Peyer's patch (tissue), 4 donors: ENCODE measurements at regions not wholly inside any gene's neighbourhood (a gene's known extent, or its start where the extent isn't known, plus 50 kb on each side); places are given as distances from the start of the nearest gene placed in this dataset.

ENCODE experiments used
- POLR2A ChIP-seq, 2 donors: fragments of 450-650 bp; IDR thresholded peaks; one replicate each; pipeline ENCODE4 v1.5.1; 2017; ENCODE audit warnings: antibody characterized with exemption in 2 of 2, mild to moderate bottlenecking in 2 of 2, moderate library complexity in 2 of 2
- TF ChIP-seq, protein P1 (sequence below), 6 experiments: fragments of 450-650 bp in 4 of 6; fragments of 200-600 bp in 2 of 6; sonication (generic) in 1 of 6; IDR thresholded peaks; one replicate each; pipeline ENCODE4 v1.5.1; 2017 to 2019; ENCODE audit warnings: antibody characterized with exemption in 6 of 6, mild to moderate bottlenecking in 3 of 6, moderate library complexity in 1 of 6

DNA sequence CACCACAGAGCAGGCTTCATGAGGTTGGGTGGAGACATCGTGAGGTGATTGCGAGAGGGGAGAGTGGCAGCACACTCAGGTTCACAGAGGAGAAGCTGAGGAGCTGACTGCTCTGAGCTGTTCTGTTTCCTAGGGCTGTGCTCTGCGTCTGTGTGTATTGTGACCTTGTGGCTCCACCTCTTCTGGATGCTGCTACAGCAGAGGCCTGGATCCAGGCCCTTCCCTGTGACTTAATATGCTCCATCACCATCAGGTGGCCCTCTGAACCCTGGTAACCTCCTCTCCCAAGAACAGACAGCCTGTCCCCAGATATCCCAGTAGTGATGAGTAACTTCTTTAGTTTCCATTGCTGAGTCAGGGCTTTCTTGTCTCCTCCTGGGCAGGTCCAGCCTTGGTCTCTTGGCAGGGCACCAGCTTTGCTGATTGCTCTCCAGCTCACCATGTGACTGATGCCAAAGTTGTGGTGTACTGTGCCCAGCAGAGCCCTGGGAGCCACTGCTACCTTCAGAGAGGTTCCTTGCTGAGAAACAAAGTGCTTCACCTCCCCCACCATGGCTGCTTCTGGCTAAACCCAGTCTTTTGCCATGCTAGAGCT is 212.8 kb upstream of the CHD1 start:
- TF ChIP-seq, protein P1, sequence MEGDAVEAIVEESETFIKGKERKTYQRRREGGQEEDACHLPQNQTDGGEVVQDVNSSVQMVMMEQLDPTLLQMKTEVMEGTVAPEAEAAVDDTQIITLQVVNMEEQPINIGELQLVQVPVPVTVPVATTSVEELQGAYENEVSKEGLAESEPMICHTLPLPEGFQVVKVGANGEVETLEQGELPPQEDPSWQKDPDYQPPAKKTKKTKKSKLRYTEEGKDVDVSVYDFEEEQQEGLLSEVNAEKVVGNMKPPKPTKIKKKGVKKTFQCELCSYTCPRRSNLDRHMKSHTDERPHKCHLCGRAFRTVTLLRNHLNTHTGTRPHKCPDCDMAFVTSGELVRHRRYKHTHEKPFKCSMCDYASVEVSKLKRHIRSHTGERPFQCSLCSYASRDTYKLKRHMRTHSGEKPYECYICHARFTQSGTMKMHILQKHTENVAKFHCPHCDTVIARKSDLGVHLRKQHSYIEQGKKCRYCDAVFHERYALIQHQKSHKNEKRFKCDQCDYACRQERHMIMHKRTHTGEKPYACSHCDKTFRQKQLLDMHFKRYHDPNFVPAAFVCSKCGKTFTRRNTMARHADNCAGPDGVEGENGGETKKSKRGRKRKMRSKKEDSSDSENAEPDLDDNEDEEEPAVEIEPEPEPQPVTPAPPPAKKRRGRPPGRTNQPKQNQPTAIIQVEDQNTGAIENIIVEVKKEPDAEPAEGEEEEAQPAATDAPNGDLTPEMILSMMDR (IDR thresholded peaks at IDR 0.05): no peak
- no peak for TF ChIP-seq POLR2A (IDR thresholded peaks at IDR 0.05)
